ENCODE measurements at regions not wholly inside any gene's neighbourhood (a gene's known extent, or its start where the extent isn't known, plus 50 kb on each side); places are given as distances from the start of the nearest gene placed in this dataset.

GRCh38 chr2:12624905-12625598 is 91.7 kb upstream of the TRIB2 start:
- TF ChIP-seq CTCF (IDR thresholded peaks at IDR 0.05) (no peak), POLR2A (IDR thresholded peaks at IDR 0.05) (no peak)

Measured in Peyer's patch (tissue), 4 donors.